HCT116 (cell line): ENCODE measurements at regions not wholly inside any gene's neighbourhood (a gene's known extent, or its start where the extent isn't known, plus 50 kb on each side); places are given as distances from the start of the nearest gene placed in this dataset.

Experiments
- ELF1 ChIP-seq: IDR thresholded peaks from 2 replicates; pipeline ENCODE4 v1.6.1; 2012; ENCODE audit warnings: low read depth, borderline replicate concordance
- MAX ChIP-seq: IDR thresholded peaks from 2 replicates; pipeline ENCODE4 v1.6.1; 2012
- POLR2AphosphoS5 ChIP-seq: IDR thresholded peaks from 2 replicates; pipeline ENCODE4 v1.6.1; 2011; ENCODE audit warnings: mild to moderate bottlenecking, low read depth, low read length, moderate library complexity
- RAD21 ChIP-seq: IDR thresholded peaks from 2 replicates; pipeline ENCODE4 v1.6.1; 2012; ENCODE audit warnings: low read depth, mild to moderate bottlenecking
- REST ChIP-seq: IDR thresholded peaks from 2 replicates; pipeline ENCODE4 v1.6.1; 2012; ENCODE audit warnings: low read depth
- TCF7L2 ChIP-seq: IDR thresholded peaks from 2 replicates; pipeline ENCODE4 v1.7.0; 2011; ENCODE audit warnings: borderline replicate concordance, inconsistent platforms; ENCODE audit not compliant: insufficient read depth, insufficient read length; ENCODE audit errors: extremely low read depth
- YY1 ChIP-seq: IDR thresholded peaks from 2 replicates; pipeline ENCODE4 v1.6.1; 2011; ENCODE audit warnings: low read length, low read depth, moderate library complexity, mild to moderate bottlenecking; ENCODE audit not compliant: insufficient replicate concordance; ENCODE audit errors: extremely low read depth
- ZBTB33 ChIP-seq: IDR thresholded peaks from 2 replicates; pipeline ENCODE4 v1.6.1; 2011; ENCODE audit warnings: mild to moderate bottlenecking, low read length, moderate library complexity; ENCODE audit not compliant: insufficient replicate concordance; ENCODE audit errors: extremely low read depth
- ZNF274 ChIP-seq: fragments of 200-500 bp; sonication (Bioruptor generic); IDR thresholded peaks from 2 replicates; pipeline ENCODE4 v1.6.1; 2014; ENCODE audit warnings: mild to moderate bottlenecking, low read depth, low read length, inconsistent platforms
- TF ChIP-seq, protein P1 (sequence below), 3 experiments: fragments of 200-600 bp in 1 of 3; sonication (generic) in 1 of 3; IDR thresholded peaks in 2 of 3; conservative IDR thresholded peaks in 1 of 3; 2 replicates each; pipeline ENCODE4 v1.5.1; 2012 to 2017; ENCODE audit warnings: low read depth in 2 of 3, low read length in 2 of 3, antibody characterized with exemption in 1 of 3, borderline replicate concordance in 1 of 3, control low read depth in 1 of 3, mild to moderate bottlenecking in 1 of 3, mixed read lengths in 1 of 3, mixed run types in 1 of 3, moderate library complexity in 1 of 3; ENCODE audit not compliant: insufficient read depth in 1 of 3

- TF ChIP-seq, protein P1, sequence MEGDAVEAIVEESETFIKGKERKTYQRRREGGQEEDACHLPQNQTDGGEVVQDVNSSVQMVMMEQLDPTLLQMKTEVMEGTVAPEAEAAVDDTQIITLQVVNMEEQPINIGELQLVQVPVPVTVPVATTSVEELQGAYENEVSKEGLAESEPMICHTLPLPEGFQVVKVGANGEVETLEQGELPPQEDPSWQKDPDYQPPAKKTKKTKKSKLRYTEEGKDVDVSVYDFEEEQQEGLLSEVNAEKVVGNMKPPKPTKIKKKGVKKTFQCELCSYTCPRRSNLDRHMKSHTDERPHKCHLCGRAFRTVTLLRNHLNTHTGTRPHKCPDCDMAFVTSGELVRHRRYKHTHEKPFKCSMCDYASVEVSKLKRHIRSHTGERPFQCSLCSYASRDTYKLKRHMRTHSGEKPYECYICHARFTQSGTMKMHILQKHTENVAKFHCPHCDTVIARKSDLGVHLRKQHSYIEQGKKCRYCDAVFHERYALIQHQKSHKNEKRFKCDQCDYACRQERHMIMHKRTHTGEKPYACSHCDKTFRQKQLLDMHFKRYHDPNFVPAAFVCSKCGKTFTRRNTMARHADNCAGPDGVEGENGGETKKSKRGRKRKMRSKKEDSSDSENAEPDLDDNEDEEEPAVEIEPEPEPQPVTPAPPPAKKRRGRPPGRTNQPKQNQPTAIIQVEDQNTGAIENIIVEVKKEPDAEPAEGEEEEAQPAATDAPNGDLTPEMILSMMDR (IDR thresholded peaks at IDR 0.05 in 2 of 3, conservative IDR thresholded peaks at IDR 0.05 in 1 of 3; ENCODE audit: borderline replicate concordance in 1 of 3, insufficient read depth in 1 of 3, low read depth in 2 of 3, low read length in 2 of 3): no peak
- TF ChIP-seq ELF1 (no peak), MAX (no peak), RAD21 (no peak), POLR2AphosphoS5 (no peak), ZNF274 (no peak), REST (no peak), ZBTB33 (no peak), TCF7L2 (no peak), YY1 (no peak)
Observed at GRCh38 chr2:33735096-33735495, 136.0 kb upstream of the FAM98A start.
